Fibroblast of mammary gland (primary cell): ENCODE measurements at regions not wholly inside any gene's neighbourhood (a gene's known extent, or its start where the extent isn't known, plus 50 kb on each side); places are given as distances from the start of the nearest gene placed in this dataset.

Experiments used
- DNase-seq: peaks from one replicate; pipeline ENCODE4 v3.0.0-alpha.2; 2010; ENCODE audit warnings: low read depth
- H3K4me3 ChIP-seq: 2 replicates; pipeline ENCODE4 v1.5.1; 2011; ENCODE audit warnings: low read depth, mild to moderate bottlenecking, low read length, moderate library complexity; ENCODE audit not compliant: control insufficient read depth
- CTCF ChIP-seq: conservative IDR thresholded peaks from 2 replicates; pipeline ENCODE4 v1.5.1; 2011; ENCODE audit warnings: low read depth, low read length, inconsistent platforms; ENCODE audit not compliant: control insufficient read depth, insufficient read depth

DNA sequence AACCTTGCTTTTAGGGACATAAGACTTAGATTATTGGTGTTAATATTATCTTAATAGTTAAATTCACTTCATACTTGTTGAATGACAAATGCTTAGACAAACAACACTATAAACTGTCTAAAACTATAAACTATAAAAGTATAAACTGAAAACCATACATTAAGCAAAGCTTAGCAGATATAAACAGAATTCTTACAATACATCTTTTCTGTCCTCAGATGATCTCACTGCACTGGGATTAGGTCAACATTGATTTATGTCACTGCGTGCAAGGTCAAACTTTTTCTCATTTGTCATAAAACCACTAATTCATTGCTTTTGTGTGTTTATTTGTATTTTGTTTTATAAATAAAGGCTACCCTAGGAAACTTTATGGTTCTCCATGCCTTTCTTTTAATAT is 1491.8 kb downstream of the NCAM2 start:
- no peak overlapping the region for H3K4me3 ChIP-seq
- no peak for DNase-seq
- no peak for TF ChIP-seq CTCF

GRCh38 chr21:22516230-22516629 is 1518.0 kb downstream of the NCAM2 start:
- H3K4me3 ChIP-seq: no peak overlapping the region
- no peak for DNase-seq
- TF ChIP-seq CTCF: no peak

- no peak for DNase-seq
- no peak overlapping the region for H3K4me3 ChIP-seq
- no peak for TF ChIP-seq CTCF
Observed at GRCh38 chr21:22535630-22536029, 1537.4 kb downstream of the NCAM2 start.

DNA sequence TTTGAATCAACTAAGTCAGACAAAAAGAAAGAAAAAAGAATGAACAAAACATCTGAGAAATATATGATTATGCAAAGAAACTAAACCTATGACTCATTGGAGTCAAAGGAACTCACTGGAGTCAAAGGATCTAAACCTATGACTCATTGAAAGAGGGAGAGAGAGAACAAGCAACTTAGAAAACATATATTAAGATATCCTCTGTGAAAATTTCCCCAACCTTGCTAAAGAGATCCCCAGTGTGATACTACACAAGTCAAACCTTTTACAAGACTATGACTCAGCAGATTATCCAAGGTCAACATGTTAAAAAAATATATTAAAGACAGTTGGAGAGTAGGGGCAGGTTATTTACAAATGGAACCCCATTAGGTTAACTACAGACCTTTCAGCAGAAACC is 1538.3 kb downstream of the NCAM2 start:
- TF ChIP-seq CTCF: no peak
- H3K4me3 ChIP-seq: no peak overlapping the region
- DNase-seq: peak; percentile 0

DNA sequence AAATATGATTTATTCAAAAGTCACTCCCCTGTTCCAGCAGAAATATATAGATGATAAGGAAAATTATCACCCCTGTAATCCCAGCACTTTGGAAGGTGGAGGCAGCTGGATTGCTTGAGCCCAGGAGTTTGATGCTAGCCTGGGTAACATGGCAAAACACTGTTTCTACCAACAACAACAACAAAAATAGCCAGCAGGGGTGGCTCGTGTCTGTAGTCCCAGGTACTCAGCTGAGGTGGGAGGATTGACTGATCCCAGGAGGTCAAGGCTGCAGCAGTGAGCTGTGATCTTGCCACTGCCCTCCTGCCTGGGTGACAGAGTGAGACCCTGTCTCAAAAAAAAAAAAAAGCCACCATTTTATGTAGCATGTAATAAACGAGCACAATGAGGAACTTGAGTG is 1546.5 kb downstream of the NCAM2 start:
- no peak for DNase-seq
- H3K4me3 ChIP-seq: no peak overlapping the region
- no peak for TF ChIP-seq CTCF

GRCh38 chr21:22552390-22552789 is 1554.2 kb downstream of the NCAM2 start:
- no peak for DNase-seq
- no peak for TF ChIP-seq CTCF
- H3K4me3 ChIP-seq: no peak overlapping the region

DNA sequence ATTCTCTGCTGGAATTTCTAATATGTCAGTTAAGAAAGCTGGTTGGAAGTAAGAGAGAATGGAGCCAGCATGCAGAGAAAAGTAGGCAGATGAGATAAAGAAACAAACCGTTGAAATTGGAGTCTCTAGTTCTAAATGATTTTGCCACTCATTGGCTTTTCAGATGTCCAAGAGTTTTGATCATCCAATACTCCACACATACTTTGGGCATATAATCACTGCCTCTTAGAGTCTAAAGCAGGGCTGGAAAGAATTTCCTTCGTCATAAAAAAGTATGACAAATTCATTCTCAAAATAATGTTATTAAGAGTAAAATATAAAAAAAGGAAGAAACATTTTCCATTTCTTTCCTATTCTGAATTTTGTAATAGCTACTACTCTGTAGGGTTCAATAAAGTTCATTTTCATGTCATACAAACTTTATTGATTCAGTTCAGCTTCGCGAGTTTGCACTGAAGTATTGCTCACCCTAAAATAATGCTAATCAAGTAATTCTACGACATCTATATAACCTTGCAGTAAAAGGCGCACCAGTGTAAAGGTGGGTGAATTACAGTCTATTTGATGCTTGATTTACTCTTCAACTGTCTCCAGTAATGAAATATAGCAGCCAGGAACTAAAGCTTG is 1556.6 kb downstream of the NCAM2 start:
- no peak for TF ChIP-seq CTCF
- no peak for DNase-seq
- no peak overlapping the region for H3K4me3 ChIP-seq
